NCI-H2196 (cell line): ENCODE measurements at regions not wholly inside any gene's neighbourhood (a gene's known extent, or its start where the extent isn't known, plus 50 kb on each side); places are given as distances from the start of the nearest gene placed in this dataset.

ENCODE experiments used
- DNase-seq: peaks from one replicate; lab custom pipeline; 2025; ENCODE audit not compliant: unreplicated experiment; lab: John Stamatoyannopoulos, UW

DNA sequence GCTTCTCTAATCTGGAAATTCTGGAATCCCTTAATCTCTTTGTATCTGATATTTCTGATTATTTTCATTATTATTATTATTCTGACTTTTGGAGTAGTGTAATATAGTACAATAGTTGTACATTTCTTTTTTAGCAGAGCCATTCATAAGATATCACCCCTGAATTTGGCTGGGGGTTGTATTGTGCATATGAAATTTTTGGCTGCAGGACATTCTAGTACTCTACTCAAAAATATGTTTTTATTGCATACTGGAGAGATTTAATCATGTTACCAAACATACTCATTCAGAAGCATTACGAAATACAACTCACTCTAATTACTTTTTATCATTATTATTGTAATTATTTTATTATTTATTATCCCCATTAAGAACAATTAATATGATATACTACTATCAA is 589.7 kb upstream of the KCNMB2 start:
- no peak for DNase-seq

- no peak for DNase-seq
Observed at GRCh38 chr3:177946936-177947335, 589.3 kb upstream of the KCNMB2 start.

DNA sequence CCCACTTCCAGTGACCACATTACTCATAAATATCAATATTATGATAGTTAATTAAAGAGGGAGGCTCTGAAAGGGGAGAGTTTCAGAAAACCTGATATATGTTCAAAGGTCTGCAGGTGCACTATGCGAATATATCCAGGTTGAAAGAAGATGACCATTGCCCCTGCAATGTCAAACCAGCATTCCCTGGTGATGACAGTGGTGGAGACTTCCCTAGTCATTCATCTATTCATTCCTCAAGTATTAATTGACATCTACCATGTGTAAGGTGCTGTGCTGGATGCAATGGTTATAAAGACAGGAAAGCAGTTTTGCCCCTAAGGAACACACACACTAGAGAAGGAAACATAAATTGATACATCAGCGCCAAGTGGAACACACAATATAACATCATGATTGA is 588.3 kb upstream of the KCNMB2 start:
- no peak for DNase-seq

- no peak for DNase-seq
Observed at GRCh38 chr3:177948716-177949425, 587.4 kb upstream of the KCNMB2 start.

- DNase-seq = no peak
Observed at GRCh38 chr3:177959188-177959587, 577.0 kb upstream of the KCNMB2 start.

- no peak for DNase-seq
Observed at GRCh38 chr3:177960014-177960413, 576.2 kb upstream of the KCNMB2 start.

GRCh38 chr3:177960722-177961121 is 575.5 kb upstream of the KCNMB2 start:
- DNase-seq = no peak

DNA sequence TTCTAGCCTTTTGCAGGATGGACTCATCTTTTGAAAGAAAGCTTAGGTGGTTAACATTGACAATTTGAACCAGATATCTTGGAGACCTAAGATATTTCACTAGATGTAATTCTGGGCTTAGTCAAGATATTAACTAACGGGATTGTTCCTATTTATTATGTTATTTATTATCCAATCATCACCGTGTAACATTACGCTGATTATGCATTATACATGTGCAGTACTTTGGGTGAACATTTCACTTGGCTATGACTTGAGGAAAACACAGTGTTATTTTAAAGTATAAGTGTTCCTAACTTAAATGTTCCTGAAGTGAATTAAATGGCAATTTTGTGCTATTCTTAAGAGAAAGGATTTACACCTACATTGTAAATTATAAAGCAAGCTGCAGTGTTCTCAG is 574.5 kb upstream of the KCNMB2 start:
- DNase-seq = no peak

- no peak for DNase-seq
Observed at GRCh38 chr3:177966493-177966892, 569.7 kb upstream of the KCNMB2 start.

- no peak for DNase-seq
Observed at GRCh38 chr3:177968891-177969290, 567.3 kb upstream of the KCNMB2 start.

- no peak for DNase-seq
Observed at GRCh38 chr3:177973241-177973840, 562.9 kb upstream of the KCNMB2 start.

DNA sequence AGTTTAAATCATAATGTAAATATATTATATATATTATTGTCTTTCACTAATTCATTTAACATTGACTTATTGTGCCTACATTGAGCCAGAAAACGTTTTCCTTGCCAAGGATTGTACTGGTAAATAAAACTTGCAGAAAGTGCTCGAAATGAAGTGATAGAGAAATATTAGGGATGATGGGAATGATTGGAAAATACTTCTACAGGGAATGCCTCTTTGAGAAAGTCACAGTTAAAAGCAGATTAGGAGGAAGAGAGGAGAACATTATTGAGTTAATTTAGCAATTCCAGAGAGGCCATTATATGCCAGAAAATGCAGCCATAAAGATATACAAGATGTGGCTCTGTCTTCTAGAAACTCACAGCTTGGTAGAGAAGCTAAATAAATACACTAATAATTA is 560.0 kb upstream of the KCNMB2 start:
- no peak for DNase-seq

GRCh38 chr3:177976866-177977265 is 559.4 kb upstream of the KCNMB2 start:
- no peak for DNase-seq

DNA sequence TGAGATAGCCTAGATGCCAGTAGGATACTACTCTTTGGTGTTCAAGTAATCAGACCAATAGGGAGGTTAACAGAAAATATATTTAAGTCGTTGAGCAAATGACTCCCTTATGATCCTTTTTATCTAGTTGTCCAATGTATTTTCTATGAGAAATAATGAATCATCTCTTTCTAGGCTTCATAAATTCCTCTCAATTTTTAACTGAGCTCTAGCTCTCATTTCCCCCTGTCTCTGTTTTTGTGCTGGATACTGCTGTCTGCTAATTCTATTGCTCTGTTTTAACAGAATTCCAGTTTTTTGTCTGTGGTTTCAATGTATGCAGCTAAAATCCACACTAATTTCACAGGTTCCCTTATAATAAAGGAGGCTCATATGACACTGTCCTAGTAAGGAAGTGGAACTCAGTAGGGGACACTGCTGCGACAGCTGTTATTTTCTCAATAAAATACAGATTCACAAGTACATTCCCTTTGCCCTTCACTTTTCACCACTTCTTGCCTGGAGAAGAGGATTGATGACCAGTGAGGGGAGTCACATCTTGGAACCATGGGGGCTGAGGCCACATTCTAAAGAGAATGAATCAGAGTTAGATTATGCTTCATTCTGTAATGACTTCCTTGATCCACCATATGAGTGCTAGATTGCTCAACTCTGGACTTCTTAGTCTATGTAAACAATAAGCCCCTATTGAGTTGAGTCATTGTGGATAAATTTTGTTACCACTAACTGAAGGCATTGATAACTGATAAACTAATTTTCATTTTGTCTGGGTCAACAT is 558.7 kb upstream of the KCNMB2 start:
- DNase-seq = no peak

DNA sequence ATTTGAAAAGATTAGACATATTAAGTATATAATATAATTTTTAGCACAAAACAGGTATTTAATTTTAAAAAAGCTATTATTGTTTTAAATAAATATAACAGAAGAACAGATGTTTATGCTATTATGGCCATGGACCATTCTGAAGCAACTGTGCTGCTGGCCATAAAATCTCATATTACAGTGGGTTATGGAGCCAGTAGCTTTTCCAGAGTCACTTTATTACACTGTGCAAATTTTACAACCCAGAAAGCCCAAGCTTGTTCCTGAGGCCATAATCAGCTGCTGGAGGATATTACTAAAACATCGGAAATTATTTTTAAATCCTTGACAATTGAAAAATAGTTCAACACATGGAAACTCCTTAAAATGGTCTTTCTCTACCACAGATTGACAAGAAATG is 557.3 kb upstream of the KCNMB2 start:
- no peak for DNase-seq

DNA sequence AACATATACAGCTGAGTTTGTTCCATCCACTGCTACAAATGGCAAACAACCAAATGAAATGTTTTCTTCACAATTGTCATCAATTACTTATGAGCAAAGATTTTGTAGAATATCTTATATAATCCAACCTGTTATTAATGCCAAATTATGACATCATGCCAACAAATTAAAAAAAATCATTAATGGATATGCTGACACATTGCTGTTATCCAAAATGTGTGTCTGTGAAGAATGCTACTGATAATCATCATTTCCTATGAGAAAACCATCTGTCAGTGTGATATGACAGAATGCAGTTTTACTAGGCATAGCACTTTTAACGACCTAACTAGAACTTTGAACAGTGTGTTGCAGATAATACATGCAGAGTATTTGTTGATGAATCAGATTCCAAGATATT is 556.5 kb upstream of the KCNMB2 start:
- no peak for DNase-seq

- no peak for DNase-seq
Observed at GRCh38 chr3:177981576-177981975, 554.7 kb upstream of the KCNMB2 start.

- no peak for DNase-seq
Observed at GRCh38 chr3:177982034-177982433, 554.2 kb upstream of the KCNMB2 start.

- DNase-seq = no peak
Observed at GRCh38 chr3:177983320-177983719, 552.9 kb upstream of the KCNMB2 start.

- DNase-seq = no peak
Observed at GRCh38 chr3:177992993-177993970, 543.0 kb upstream of the KCNMB2 start.

DNA sequence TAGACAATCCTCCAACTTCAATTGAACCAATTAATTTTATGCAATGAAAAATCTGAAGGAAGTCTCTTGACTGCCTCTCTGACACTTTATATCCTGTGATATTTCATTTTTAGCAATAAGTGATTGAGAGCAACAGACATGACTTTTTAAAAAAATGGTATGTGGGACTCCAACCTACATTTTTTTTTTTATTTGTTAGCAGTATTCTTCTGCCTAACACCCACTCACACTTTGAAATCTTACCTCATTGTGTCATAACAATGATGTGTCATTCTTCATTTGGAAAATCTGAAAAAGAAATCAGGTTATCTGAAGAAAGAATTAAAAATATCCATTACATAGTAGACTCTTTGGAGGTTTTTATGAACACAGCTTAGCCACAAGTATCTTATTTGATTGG is 541.3 kb upstream of the KCNMB2 start:
- DNase-seq = no peak
